ENCODE measurements at regions not wholly inside any gene's neighbourhood (a gene's known extent, or its start where the extent isn't known, plus 50 kb on each side); places are given as distances from the start of the nearest gene placed in this dataset.

DNA sequence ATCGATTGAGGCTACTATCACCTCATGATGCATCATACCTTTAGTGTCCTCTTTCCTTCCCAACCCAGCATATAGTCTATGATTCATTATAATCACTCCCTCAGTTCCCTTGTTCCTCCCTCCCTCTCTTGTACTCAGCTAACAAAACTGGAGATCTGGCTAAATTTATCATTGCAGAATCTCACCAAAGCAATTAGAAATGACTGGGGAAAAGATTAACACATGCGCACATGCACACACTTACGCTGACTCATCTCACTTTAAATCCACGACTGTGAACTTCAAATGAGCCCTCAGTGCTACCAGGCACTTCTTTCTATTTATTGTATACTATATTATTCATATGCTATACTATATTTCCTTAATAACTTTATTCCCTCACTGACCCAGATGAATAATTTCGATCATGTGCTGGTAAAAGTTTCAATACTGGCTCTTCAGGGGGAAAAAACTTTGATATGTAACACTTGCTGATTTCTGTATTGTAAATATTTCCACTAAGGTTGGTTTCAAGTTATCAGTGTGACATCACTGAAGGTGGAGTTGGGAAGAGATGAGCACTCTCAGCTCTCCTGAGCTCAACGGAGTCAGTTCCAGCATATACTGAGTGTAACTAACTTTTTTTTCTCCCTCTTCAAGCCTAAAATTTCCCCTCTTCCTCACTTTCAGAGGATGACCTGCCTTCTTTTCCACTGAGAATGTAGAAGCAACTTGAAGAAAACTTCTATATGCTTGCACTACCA, 613.7 kb upstream of the B3GALT2 start:
- in situ Hi-C loops (cut with MboI; ENCODE audit: low sequenced_read_pairs in 4 of 4) = no loop called here

DNA sequence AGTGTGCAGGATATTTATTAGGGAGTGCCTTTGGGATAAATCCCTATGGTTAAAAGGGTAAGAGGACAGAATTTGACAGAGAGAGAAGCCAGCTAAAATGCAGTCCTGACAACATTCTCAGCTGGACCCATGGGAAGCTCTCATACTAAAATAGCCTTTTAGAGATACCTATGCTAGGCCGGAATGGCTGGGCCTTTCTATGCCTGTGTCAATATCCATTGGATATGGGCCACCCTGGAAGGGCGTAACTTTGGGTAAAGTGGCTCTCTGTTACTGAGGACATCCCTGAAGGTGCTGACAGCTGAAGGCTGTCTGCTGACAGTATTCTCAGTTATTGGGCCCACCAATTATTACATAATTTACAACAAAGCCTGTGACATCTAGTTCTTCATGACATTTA, 613.0 kb upstream of the B3GALT2 start:
- Histone ChIP-seq H3K27me3 (no peaks in the 10 kb centered on the region), H3K4me1 (no peaks in the 10 kb centered on the region), H3K36me3 (no peaks in the 10 kb centered on the region), H3K27ac (no peak overlapping the region), H3K9me3 (no peaks in the 10 kb centered on the region), H3K4me3 (no peak overlapping the region)
- no peak for DNase-seq
- intact Hi-C loops (cut with DNase I; ENCODE audit: low total_unique reads) (no loop called here), in situ Hi-C loops (cut with MboI; ENCODE audit: low sequenced_read_pairs in 4 of 4) (no loop called here)
- no peak for ATAC-seq
- TF ChIP-seq POLR2A (IDR thresholded peaks at IDR 0.05) = no peak
- TF ChIP-seq, protein P1, sequence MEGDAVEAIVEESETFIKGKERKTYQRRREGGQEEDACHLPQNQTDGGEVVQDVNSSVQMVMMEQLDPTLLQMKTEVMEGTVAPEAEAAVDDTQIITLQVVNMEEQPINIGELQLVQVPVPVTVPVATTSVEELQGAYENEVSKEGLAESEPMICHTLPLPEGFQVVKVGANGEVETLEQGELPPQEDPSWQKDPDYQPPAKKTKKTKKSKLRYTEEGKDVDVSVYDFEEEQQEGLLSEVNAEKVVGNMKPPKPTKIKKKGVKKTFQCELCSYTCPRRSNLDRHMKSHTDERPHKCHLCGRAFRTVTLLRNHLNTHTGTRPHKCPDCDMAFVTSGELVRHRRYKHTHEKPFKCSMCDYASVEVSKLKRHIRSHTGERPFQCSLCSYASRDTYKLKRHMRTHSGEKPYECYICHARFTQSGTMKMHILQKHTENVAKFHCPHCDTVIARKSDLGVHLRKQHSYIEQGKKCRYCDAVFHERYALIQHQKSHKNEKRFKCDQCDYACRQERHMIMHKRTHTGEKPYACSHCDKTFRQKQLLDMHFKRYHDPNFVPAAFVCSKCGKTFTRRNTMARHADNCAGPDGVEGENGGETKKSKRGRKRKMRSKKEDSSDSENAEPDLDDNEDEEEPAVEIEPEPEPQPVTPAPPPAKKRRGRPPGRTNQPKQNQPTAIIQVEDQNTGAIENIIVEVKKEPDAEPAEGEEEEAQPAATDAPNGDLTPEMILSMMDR (IDR thresholded peaks at IDR 0.05 in 4 of 5, conservative IDR thresholded peaks at IDR 0.05 in 1 of 5) = no peak

More for the DNA sequence above, 613.7 kb upstream of the B3GALT2 start:
- H3K27me3 ChIP-seq = no peaks in the 10 kb centered on the region
- H3K4me3 ChIP-seq = no peak overlapping the region
- H3K27ac ChIP-seq = no peak overlapping the region
- TF ChIP-seq POLR2A (IDR thresholded peaks at IDR 0.05) = no peak
- TF ChIP-seq, protein P1 (IDR thresholded peaks at IDR 0.05 in 4 of 5, conservative IDR thresholded peaks at IDR 0.05 in 1 of 5) = no peak
- ATAC-seq (no peak), DNase-seq (no peak)
- intact Hi-C loops (cut with DNase I; ENCODE audit: low total_unique reads) = no loop called here
- no peaks in the 10 kb centered on the region for H3K4me1 ChIP-seq
- no peaks in the 10 kb centered on the region for H3K9me3 ChIP-seq
- no peaks in the 10 kb centered on the region for H3K36me3 ChIP-seq

DNA sequence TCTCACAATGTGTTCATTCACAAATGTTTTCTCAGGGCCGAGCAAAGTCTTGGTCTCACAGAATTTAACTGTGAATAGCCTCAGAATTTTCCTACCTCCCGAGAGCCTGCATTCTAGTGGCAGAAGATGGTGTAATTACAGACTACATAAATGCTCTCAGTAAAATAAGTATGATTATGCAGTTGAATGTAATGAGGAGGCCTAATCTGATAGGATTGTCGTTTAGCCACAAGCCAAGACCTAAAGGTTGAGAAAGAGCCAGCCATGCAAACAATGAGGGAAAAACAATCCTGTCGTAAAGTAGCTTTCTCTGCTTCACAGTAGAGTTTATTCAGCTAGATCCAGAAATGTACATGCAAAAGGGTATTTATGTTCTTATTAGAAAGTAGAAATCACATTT, 607.8 kb upstream of the B3GALT2 start:
- ATAC-seq = no peak
- no peak overlapping the region for H3K4me3 ChIP-seq
- H3K4me1 ChIP-seq = no peaks in the 10 kb centered on the region
- intact Hi-C loops (cut with DNase I; ENCODE audit: low total_unique reads) (no loop called here), in situ Hi-C loops (cut with MboI; ENCODE audit: low sequenced_read_pairs in 4 of 4) (no loop called here)
- no peaks in the 10 kb centered on the region for H3K27me3 ChIP-seq
- no peaks in the 10 kb centered on the region for H3K36me3 ChIP-seq
- DNase-seq = no peak
- TF ChIP-seq, protein P1 (IDR thresholded peaks at IDR 0.05 in 4 of 5, conservative IDR thresholded peaks at IDR 0.05 in 1 of 5) = no peak
- TF ChIP-seq POLR2A (IDR thresholded peaks at IDR 0.05) = no peak
- H3K9me3 ChIP-seq = no peaks in the 10 kb centered on the region
- H3K27ac ChIP-seq = no peak overlapping the region

DNA sequence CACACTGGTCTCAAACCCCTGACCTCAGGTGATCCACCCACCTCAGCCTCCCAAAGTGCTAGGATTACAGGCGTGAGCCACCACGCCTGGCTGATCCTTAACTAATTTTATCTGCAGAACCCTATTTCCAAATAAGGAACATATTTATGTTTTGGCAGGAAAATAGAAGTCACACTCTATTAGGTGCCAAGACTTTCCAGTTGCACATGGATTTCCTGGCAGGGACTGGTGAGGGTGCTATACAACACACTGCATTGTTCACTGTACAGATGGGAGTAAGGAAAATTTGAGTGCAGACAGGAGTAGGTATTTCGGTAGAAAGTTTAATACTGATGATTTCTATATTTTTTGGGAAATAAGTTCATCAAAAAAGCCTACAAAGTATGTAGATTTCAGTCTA, 605.3 kb upstream of the B3GALT2 start:
- intact Hi-C loops (cut with DNase I; ENCODE audit: low total_unique reads) = no loop called here

More for the DNA sequence above, 605.3 kb upstream of the B3GALT2 start:
- no peaks in the 10 kb centered on the region for H3K9me3 ChIP-seq
- H3K36me3 ChIP-seq = no peaks in the 10 kb centered on the region
- ATAC-seq (no peak), DNase-seq (no peak)
- no peak overlapping the region for H3K27ac ChIP-seq
- in situ Hi-C loops (cut with MboI; ENCODE audit: low sequenced_read_pairs in 4 of 4) = no loop called here
- H3K4me3 ChIP-seq = no peak overlapping the region
- no peaks in the 10 kb centered on the region for H3K27me3 ChIP-seq
- TF ChIP-seq, protein P1 (IDR thresholded peaks at IDR 0.05 in 4 of 5, conservative IDR thresholded peaks at IDR 0.05 in 1 of 5) = no peak
- TF ChIP-seq POLR2A (IDR thresholded peaks at IDR 0.05) = no peak
- H3K4me1 ChIP-seq = no peaks in the 10 kb centered on the region
